ELR (cell line): ENCODE measurements at regions not wholly inside any gene's neighbourhood (a gene's known extent, or its start where the extent isn't known, plus 50 kb on each side); places are given as distances from the start of the nearest gene placed in this dataset.
"Not testable (repeated sequence)": the region's sequence is repeated elsewhere in the genome, so short reads cannot be mapped to it uniquely, and the experiment has no call there.

Experiments used
- DNase-seq: peaks from one replicate; pipeline ENCODE4 v3.0.0-alpha.2; 2015; ENCODE audit warnings: low read depth

- DNase-seq, result not testable (repeated sequence)
These were observed 382.6 kb upstream of the TGIF2LX start for GRCh38 chrX:89539150-89539549.

GRCh38 chrX:89557146-89557545 lies 364.6 kb upstream of the TGIF2LX start:
- DNase-seq, result not testable (repeated sequence)

- not testable (repeated sequence) for DNase-seq
These were observed 359.6 kb upstream of the TGIF2LX start for GRCh38 chrX:89562079-89562478.

- not testable (repeated sequence) for DNase-seq
These were observed 358.6 kb upstream of the TGIF2LX start for GRCh38 chrX:89563107-89563506.

- DNase-seq, result not testable (repeated sequence)
These were observed 353.9 kb upstream of the TGIF2LX start for GRCh38 chrX:89567787-89568186.

- DNase-seq, result not testable (repeated sequence)
These were observed 339.8 kb upstream of the TGIF2LX start for GRCh38 chrX:89581868-89582267.

GRCh38 chrX:89631858-89632257 lies 289.9 kb upstream of the TGIF2LX start:
- not testable (repeated sequence) for DNase-seq

DNA sequence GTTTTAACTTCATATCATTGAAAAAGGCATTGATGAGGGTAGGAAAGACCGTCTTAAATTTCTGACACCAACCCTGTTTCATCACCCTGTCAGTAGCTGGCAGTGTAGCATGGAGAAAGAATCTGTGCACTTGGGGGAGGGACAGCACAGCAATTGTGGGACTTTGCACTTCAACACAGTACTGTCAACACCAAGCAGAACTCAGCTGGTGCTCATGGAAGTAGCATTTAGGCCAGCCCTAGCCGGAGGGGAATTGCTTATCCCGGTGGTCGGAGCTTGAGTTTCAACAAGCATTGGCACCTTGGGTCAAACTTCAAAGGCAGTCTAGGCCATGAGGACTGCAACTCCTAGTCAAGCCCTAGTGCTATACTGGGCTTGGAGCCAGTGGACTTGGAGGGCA lies 285.8 kb upstream of the TGIF2LX start:
- DNase-seq, result not testable (repeated sequence)

GRCh38 chrX:89658662-89659061 lies 263.0 kb upstream of the TGIF2LX start:
- not testable (repeated sequence) for DNase-seq

DNA sequence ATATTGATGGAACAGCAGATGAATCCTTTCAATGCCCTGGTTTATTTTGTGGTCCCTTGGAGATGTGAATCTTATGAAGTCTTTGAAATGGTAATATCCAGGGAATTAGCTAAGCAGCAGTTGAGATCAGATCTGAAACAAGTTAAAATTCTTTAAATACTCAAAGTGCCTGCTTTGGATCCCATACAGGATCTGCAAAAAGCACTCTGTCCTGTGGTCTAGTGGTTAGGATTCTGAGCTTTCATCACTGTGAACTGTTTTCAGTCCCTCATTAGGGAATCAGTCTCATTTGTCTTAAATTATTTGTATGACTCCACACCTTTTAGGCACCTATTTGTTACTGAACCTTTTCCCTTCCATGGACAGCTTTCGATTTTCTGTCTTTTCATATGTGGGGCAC lies 215.2 kb upstream of the TGIF2LX start:
- not testable (repeated sequence) for DNase-seq

- not testable (repeated sequence) for DNase-seq
These were observed 214.3 kb upstream of the TGIF2LX start for GRCh38 chrX:89707363-89707927.

GRCh38 chrX:89734367-89734766 lies 187.3 kb upstream of the TGIF2LX start:
- not testable (repeated sequence) for DNase-seq

DNA sequence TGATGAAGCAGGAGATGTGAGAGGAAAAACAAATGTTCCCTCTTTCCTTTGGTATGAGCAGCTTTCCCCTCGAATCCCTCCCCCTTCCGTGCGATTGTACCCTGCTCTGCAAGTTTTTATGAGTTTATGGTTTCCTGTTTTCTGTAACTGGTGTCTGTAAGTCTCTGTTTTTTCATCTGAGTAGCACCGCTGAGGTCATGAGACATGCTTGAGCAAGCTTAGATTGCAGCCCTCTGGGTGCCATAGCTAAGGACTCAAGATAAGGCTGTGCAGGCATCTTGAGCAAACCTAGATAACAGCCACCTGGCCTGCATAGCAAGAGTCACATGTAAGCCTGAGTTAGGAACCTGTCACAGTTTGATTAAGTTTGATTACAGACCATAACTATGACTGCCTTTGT lies 165.2 kb upstream of the TGIF2LX start:
- not testable (repeated sequence) for DNase-seq

- DNase-seq, result peak; percentile 8
These were observed 163.9 kb upstream of the TGIF2LX start for GRCh38 chrX:89757767-89758166.

DNA sequence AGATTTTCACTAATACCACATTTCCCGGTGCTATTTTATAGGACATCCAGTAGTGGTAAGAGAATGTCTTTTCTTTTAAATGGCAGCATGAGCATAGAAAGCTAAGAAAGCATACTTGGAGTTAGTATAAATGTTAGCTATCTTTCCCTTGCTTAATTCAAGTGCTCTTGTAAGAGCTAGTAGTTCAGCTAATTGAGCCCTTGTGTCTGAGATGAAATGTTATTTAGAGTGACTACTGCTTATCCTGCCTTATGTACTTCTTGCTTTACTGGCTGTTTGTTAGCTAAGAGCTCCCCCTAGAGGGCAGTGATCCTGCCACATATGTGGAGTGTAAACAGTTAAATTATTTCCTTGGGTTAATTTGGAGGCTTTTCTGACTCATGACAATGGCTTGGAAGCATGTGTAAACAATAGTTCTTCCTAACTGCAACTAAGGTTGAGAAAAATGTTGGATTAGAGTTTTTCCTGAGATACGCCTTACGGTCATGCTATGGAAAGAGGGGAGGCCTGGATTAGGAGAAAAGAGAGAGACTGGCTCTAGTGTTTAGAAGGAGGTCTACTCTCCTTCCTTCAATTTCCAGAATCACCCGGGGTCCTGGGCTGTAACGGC lies 162.5 kb upstream of the TGIF2LX start:
- DNase-seq, result not testable (repeated sequence)

GRCh38 chrX:89771639-89772038 lies 150.1 kb upstream of the TGIF2LX start:
- not testable (repeated sequence) for DNase-seq

DNA sequence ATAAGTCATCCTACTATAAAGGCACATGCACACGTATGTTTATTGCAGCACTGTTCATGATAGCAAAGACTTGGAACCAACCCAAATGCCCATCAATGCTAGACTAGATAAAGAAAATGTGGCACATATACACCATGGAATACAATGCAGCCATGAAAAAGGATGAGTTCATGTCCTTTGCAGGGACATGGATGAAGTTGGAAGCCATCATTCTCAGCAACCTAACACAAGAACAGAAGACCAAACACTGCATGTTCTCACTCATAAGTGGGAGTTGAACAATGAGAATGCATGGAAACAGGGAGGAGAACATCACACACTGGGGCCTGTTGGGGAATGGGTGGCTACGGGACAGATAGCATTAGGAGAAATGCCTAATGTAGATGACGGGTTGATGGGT lies 110.3 kb upstream of the TGIF2LX start:
- not testable (repeated sequence) for DNase-seq

DNA sequence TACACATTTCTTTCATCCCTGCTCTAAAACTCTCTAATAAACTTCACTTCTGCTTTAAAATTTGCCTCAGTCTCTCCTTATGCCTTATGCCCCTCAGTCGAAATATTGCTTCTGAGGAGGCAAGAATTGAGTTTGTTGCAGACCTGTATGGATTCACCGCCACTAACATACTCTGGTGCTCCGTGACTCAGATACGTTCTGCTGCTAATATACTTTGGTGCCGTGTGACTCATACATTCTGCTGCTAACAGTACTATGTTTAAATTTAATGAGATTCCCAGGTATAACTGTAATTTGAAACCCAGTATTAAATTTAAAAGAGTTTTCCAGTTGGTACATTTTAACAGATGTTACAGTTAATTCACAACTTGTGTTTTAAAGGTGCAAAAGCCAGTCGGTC lies 82.0 kb upstream of the TGIF2LX start:
- not testable (repeated sequence) for DNase-seq

- peak; percentile 0 for DNase-seq
These were observed 50.0 kb upstream of the TGIF2LX start for GRCh38 chrX:89871662-89872061.
